CD4-positive, alpha-beta T cell treated with Interleukin-2 at 100 ng/mL for 4 hours (primary cell): ENCODE measurements at regions not wholly inside any gene's neighbourhood (a gene's known extent, or its start where the extent isn't known, plus 50 kb on each side); places are given as distances from the start of the nearest gene placed in this dataset.

Experiments used
- DNase-seq: peaks from one replicate; pipeline ENCODE4 v3.0.0-alpha.2; 2020; ENCODE audit warnings: low spot score

DNA sequence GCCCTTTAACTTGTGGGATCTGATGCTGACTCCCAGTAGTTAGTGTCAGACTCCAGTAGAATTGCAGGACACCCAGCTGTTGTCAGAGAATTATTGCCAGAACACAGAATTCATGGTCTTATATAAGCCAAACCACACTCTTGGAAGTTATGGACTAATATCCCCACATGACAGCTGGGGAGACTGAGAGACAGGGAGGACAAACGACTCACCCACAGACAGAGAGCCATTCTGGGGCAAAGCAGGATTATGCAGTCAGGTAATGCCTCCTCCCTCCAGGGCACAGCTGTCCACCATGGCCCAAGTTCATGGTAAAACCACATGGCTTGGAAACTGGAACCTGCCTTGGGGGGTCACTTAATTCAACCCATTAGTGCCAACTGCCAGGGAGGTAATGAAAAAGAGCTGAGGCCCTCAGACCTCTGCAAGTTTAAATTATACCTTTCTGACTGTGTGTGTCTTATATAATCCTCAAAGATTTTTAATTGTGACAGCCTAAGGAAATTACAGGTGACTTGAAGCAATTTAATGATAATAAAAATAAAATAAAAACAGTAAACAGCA lies 299.5 kb downstream of the BUD13 start:
- DNase-seq: no peak

- DNase-seq: no peak
Observed at GRCh38 chr11:116472651-116473050, 300.1 kb downstream of the BUD13 start.

DNA sequence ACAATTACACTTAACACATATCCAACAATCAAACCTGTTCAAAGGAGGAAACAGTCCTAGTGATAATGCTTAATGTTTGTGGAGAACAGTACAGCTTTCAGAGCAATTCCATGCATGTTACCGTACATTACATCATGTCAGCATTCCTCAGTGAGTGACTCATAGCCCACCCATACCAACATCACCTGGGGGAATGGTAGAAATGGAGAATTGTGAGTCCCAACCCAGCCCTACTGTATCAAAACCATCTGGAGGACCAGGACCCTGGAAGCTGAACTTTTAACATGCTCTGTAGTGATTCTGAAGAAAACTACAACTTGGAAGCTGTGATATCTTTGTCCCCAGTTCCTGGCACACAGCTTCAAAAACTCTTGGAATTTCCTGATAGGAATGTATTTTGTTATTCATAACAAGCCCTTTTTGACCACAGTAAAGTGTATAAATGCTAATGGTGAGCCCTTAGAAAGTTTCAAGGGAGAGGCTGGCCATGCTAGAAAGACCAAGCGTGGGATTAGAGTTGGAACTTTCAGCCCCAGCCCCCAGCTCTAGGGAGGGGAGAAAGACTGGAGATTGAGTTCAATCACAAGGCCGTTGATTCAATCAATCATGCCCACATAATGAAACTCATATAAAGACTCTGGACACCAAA lies 301.1 kb downstream of the BUD13 start:
- DNase-seq: no peak

DNA sequence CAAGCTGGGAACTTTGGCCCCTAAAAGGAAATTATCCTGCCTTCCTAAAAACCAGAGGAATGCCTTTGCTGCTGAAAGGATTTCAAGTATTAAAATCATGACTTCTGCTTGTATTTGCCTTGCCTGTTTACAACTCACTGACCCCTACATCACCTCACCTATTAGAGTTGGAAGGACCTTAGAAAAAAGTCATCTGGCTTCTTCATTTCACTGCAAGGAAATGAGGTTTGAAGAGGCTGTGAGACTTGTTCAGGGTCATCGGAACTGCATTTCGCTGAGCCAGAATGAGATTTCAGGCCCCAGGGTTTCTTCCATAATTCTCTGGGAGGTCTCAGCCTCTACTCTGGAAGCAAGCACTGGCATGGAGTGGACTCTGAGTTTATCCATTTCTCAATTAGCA lies 304.1 kb downstream of the BUD13 start:
- no peak for DNase-seq

DNA sequence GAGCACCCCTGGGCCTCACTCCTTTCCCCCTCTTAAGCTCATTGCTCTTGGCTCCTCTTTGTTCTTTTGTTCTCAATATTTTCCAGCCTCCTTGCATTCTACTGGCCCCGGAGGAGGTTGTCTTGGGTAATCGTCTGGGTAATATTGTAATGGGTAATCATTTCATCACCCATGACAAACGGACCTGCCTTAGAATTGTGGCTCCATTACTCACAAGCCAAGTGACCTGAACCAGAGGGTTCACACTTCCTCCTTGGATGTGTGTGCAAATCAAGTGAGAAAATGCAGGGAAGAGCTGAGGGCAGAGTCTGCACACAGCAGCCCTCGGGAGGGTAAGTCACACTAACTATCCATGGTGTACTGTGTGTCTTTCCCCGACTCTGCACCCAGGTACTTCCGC lies 305.0 kb downstream of the BUD13 start:
- DNase-seq: no peak

DNA sequence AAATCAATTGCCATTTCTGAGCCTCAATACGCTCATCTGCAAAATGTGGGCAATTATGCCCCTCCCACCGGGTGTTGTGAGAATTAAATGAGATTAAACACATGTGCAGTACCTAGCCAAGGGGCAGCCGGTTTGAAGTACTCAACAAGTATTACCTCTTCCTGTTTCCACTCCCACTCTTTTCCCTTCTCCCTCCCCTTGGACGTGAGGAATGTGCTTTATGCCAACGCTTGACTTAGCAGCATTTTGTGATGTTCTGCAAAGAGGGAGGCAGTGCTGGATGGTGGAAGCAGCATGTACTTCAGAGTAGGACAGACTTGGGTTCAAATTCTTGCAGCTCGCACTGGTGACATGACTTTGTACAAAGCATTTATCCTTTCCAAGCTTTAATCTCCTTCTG lies 306.0 kb downstream of the BUD13 start:
- DNase-seq: no peak

DNA sequence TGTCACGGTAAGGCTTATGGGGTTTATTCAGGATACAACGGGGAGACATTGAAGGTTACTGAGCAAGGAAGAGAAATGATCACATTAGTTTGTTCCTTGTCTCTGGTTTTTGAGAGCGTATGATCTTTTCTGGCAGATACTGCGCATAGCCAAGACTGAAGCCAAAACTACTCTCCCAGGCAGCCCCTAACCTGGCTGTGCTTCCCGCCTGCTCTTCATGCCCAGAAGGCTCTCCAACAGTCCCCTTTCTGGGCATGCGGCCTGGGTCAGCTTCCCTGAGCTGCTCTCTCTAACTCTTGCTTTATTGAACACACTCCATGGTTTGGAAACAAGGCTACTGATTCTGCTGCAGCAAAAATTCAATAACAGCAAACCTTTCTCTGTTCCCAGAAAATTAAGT lies 306.6 kb downstream of the BUD13 start:
- DNase-seq: no peak

GRCh38 chr11:116465056-116465455 lies 307.7 kb downstream of the BUD13 start:
- DNase-seq: no peak

GRCh38 chr11:116461789-116462188 lies 311.0 kb downstream of the BUD13 start:
- no peak for DNase-seq

GRCh38 chr11:116460156-116460920 lies 312.4 kb downstream of the BUD13 start:
- DNase-seq: no peak

- DNase-seq: no peak
Observed at GRCh38 chr11:116459185-116460045, 313.4 kb downstream of the BUD13 start.

GRCh38 chr11:116458546-116458945 lies 314.2 kb downstream of the BUD13 start:
- DNase-seq: no peak

DNA sequence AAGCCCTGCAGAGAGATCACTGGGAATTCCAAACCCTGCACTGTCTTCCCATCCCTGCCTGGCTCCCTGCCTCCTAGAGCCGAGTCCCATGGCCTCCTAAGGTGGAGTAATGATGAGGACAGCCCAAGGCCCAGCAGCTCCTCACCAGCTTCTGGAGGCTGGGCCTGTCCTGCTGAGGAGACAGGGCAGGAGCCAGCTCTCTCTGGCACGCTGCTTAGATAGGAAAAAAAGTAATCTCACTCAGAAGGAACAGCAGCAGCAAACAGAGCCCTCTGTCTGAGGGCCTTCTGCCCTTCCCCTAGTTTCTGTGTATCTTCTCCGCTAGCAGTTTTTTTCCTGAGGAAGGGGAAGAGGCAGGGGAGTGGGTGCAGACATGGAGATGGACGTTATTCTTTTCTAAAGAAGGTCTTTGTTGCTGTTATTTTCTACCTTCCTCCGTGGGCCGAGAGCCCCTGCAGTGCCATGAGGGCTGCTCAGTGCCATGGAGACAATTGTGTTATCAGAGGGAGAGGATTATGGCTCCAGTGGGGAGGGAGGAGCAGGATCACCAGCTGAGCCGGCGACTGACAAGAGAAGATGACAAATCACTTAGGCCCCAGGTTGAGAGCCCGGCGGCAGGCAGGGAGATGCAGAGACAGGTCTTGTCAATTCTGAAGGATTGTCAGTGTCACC lies 315.3 kb downstream of the BUD13 start:
- no peak for DNase-seq

GRCh38 chr11:116454951-116455350 lies 317.8 kb downstream of the BUD13 start:
- no peak for DNase-seq

GRCh38 chr11:116454020-116454645 lies 318.7 kb downstream of the BUD13 start:
- no peak for DNase-seq

GRCh38 chr11:116452461-116452860 lies 320.3 kb downstream of the BUD13 start:
- DNase-seq: no peak

DNA sequence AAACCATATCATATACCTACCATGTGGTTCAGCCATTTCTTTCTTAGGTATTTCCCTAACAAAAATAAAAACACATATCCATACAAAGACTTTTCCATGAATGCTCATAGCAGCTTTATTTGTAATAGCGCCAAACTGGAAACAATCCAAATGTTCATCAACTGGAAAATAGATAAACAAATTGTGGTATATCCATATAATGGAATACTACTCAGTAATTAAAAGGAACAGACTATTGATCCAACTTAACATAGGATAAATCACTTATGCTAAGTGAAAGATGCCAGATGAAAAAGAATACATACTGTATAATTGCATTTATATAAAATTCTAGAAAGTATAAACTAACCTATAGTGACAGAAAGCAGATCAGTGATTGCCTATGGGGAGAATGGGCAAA lies 323.3 kb downstream of the BUD13 start:
- DNase-seq: no peak

DNA sequence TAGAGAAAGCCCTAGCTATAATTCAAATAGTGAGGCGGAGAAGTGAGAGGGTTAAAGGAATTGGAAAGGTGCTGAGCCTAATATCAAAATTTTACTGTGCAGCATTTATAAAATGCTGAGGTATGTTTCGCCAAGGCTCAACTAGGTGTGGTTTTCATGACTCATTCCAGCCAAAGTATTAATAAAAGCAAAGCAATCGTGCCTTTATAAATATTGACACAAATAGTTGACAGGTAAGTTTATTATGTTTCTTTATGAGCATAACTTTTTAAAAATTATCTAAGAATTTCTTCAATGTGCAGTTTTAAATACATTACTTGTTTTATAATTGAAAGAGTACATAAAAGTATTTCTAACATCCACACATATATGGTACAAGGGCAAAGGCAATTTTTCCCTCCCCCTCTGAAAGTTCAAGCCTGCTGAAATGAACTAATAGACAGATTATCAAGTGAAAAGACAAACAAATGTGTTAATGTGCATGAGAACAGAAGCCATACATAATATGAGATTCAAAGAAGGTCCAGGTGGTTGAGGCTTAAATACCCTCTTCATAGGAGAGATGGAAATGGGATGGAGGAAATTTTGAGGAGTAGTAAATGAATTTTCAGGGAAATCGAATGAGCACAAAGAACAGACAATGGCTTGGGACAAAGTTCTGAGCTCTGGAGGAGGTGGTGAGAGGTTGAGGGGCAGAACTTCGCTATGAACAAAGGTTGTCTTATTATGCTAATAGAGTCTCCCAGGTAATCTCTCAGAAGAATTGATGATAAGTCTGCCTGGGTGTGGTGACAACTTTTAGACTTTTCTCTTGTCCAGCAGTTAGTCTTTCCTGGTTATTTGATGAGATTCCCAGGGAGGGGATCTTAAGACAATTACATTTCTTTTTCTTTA lies 326.5 kb downstream of the BUD13 start:
- DNase-seq: no peak

DNA sequence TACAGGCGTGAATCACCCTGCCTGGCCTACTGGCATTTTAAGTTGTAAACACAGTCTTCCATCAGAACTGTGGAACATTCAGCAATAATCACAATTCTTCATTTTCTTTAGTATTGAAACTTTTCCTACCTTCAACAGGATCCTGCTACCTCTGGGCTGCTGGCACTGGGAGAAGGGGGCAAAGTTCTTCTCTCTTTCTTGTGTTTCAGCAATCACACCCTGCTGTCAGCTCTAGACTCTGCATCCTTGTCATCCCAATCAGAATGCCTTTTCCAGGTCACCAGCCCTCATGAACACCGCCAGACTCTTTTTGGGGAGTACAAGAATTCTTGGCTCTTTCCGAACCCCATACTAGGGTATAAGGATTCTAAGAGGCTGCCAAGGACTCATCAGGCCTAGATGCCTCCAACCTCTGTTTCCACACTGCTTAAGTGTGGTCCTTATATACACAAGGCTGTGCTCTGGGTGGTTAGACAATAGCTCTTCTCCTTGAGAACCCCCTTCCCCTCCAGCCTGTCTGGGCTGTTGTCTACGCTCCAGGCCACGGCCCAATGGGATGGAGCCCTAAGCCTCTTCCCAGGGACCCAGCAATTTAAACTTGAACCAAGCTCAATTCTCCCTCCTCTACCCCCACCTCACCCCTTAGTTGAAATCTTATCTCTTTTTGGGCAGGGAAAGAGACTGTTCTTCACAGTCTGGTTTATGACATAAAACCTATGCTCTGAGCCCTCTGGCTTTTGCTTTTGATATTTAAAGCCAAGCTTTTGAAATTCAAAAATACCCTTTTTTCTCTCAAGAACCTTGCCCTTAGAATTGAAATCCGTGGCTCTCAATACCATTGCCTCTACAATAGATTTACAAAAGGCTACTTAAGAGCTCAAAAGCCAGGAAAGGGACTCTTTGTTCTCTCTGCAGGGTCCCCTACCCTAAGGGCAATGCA lies 327.4 kb downstream of the BUD13 start:
- no peak for DNase-seq
